ENCODE measurements at regions not wholly inside any gene's neighbourhood (a gene's known extent, or its start where the extent isn't known, plus 50 kb on each side); places are given as distances from the start of the nearest gene placed in this dataset.

- intact Hi-C loops (cut with DNase I; ENCODE audit: low total_unique reads) = no loop called here
- TF ChIP-seq POLR2AphosphoS5 (IDR thresholded peaks at IDR 0.05) = no peak
- no peak for TF ChIP-seq CTCF (IDR thresholded peaks at IDR 0.05)
- TF ChIP-seq POLR2A (IDR thresholded peaks at IDR 0.05) = no peak
- no peak overlapping the region for H3K27ac ChIP-seq
These were observed 466.8 kb downstream of the SOX6 start for GRCh38 chr11:15889363-15890030.

GRCh38 chr11:15890031-15890713 lies 466.2 kb downstream of the SOX6 start:
- no peak for TF ChIP-seq POLR2A (IDR thresholded peaks at IDR 0.05)
- no peak for TF ChIP-seq CTCF (IDR thresholded peaks at IDR 0.05)
- TF ChIP-seq POLR2AphosphoS5 (IDR thresholded peaks at IDR 0.05) = no peak
- no peak overlapping the region for H3K4me3 ChIP-seq
- H3K36me3 ChIP-seq = no peaks in the 10 kb centered on the region
- H3K27ac ChIP-seq = no peak overlapping the region
- intact Hi-C loops (cut with DNase I; ENCODE audit: low total_unique reads) = no loop called here
- peaks cover 0 to 3% of the 10 kb centered on the region in 2 donors for H3K27me3 ChIP-seq
- no peaks in the 10 kb centered on the region for H3K4me1 ChIP-seq
- no peak for DNase-seq (ENCODE audit: low spot score in 2 of 2)
- no peaks in the 10 kb centered on the region for H3K9me3 ChIP-seq

More at GRCh38 chr11:15889363-15890030, 466.8 kb downstream of the SOX6 start:
- Histone ChIP-seq H3K4me1 (no peaks in the 10 kb centered on the region), H3K36me3 (no peaks in the 10 kb centered on the region), H3K27me3 (peaks cover 0 to 3% of the 10 kb centered on the region in 2 donors), H3K4me3 (no peak overlapping the region), H3K9me3 (no peaks in the 10 kb centered on the region)
- DNase-seq (ENCODE audit: low spot score in 2 of 2) = no peak

- intact Hi-C loops (cut with DNase I; ENCODE audit: low total_unique reads) = no loop called here
- H3K27me3 ChIP-seq = no peaks in the 10 kb centered on the region
- H3K36me3 ChIP-seq = no peaks in the 10 kb centered on the region
- no peaks in the 10 kb centered on the region for H3K4me1 ChIP-seq
- TF ChIP-seq CTCF (IDR thresholded peaks at IDR 0.05) = no peak
- no peak for TF ChIP-seq POLR2A (IDR thresholded peaks at IDR 0.05)
- TF ChIP-seq POLR2AphosphoS5 (IDR thresholded peaks at IDR 0.05) = no peak
- DNase-seq (ENCODE audit: low spot score in 2 of 2) = no peak
- no peaks in the 10 kb centered on the region for H3K9me3 ChIP-seq
- H3K4me3 ChIP-seq = no peak overlapping the region
- H3K27ac ChIP-seq = no peak overlapping the region
These were observed 463.3 kb downstream of the SOX6 start for GRCh38 chr11:15893080-15893492.

GRCh38 chr11:15896026-15896425 lies 460.3 kb downstream of the SOX6 start:
- TF ChIP-seq CTCF (IDR thresholded peaks at IDR 0.05) = no peak
- no peak for TF ChIP-seq POLR2AphosphoS5 (IDR thresholded peaks at IDR 0.05)
- no peak for TF ChIP-seq POLR2A (IDR thresholded peaks at IDR 0.05)

GRCh38 chr11:15896530-15896929 lies 459.8 kb downstream of the SOX6 start:
- H3K36me3 ChIP-seq = no peaks in the 10 kb centered on the region
- no peaks in the 10 kb centered on the region for H3K4me1 ChIP-seq
- DNase-seq (ENCODE audit: low spot score in 2 of 2) = no peak
- H3K27ac ChIP-seq = no peak overlapping the region
- no peak for TF ChIP-seq POLR2A (IDR thresholded peaks at IDR 0.05)
- TF ChIP-seq POLR2AphosphoS5 (IDR thresholded peaks at IDR 0.05) = no peak
- TF ChIP-seq CTCF (IDR thresholded peaks at IDR 0.05) = no peak
- no peak overlapping the region for H3K4me3 ChIP-seq
- no peaks in the 10 kb centered on the region for H3K27me3 ChIP-seq
- intact Hi-C loops (cut with DNase I; ENCODE audit: low total_unique reads) = no loop called here
- H3K9me3 ChIP-seq = no peaks in the 10 kb centered on the region

More at GRCh38 chr11:15896026-15896425, 460.3 kb downstream of the SOX6 start:
- intact Hi-C loops (cut with DNase I; ENCODE audit: low total_unique reads) = no loop called here
- Histone ChIP-seq H3K4me1 (no peaks in the 10 kb centered on the region), H3K9me3 (no peaks in the 10 kb centered on the region), H3K27me3 (no peaks in the 10 kb centered on the region), H3K27ac (no peak overlapping the region), H3K4me3 (no peak overlapping the region), H3K36me3 (no peaks in the 10 kb centered on the region)
- DNase-seq (ENCODE audit: low spot score in 2 of 2) = no peak

All from breast epithelium (tissue), 4 donors.